ENCODE measurements at regions not wholly inside any gene's neighbourhood (a gene's known extent, or its start where the extent isn't known, plus 50 kb on each side); places are given as distances from the start of the nearest gene placed in this dataset.
A peak's percentile ranks its signal among the peaks of the same experiment; 100 is the strongest.

DNA sequence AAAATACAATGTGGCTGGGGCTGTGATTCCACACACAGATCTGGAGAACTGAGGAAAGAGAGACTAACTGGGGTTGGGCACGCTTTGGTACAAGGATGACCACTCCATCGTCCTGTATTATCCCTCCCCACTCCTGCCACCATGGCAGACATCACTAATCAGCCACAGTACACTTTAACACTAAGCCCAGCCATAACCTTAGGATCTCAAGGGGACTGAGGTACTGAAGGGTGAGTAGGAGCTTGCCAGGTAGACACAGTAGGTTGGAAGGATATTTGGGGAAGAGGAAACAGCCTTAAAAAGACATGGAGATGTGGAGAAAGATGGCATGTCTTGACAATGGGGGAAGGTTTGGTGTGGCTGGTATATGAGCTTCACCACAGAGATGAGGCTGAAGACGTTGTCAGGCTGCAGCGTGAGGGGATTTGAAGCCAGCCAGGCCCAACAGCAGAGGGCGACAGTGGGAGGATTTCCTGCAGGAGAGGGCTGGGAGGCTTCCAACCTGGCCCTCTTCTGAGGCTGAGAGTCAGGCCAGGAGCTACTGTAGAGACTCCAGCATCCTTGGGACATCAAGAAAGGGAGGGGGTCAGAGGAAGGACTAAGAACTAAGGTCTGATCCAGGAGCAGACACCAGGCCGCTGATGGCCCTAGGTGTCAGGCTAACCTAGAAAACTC lies 58.6 kb upstream of the COL13A1 start:
- Histone ChIP-seq H3K9me3 (ENCODE audit: insufficient read depth, low read depth, low read length) (no peaks in the 10 kb centered on the region), H3F3A (ENCODE audit: low read depth) (no peaks in the 10 kb centered on the region), H3K36me3 (ENCODE audit: insufficient read depth, low read length) (no peaks in the 10 kb centered on the region), H3K4me2 (ENCODE audit: low read depth, low read length, poor library complexity, severe bottlenecking) (no peak overlapping the region), H2AFZ (ENCODE audit: low read length) (no peak overlapping the region), H3K79me2 (ENCODE audit: insufficient read depth, low read length) (no peaks in the 10 kb centered on the region), H3K4me3 (ENCODE audit: low read length, poor library complexity, severe bottlenecking) (no peak overlapping the region), H3K9ac (ENCODE audit: low read depth, low read length, poor library complexity, severe bottlenecking) (no peak overlapping the region), H3K9me2 (replicated peaks; ENCODE audit: low read depth, low read length) (no peaks in the 10 kb centered on the region), H3K27me3 (ENCODE audit: insufficient read depth, low read length, poor library complexity, severe bottlenecking) (no peaks in the 10 kb centered on the region), H4K20me1 (ENCODE audit: insufficient read depth, low read length, poor library complexity, severe bottlenecking) (no peaks in the 10 kb centered on the region), H3K4me1 (ENCODE audit: insufficient read depth, low read length, poor library complexity, severe bottlenecking) (peaks cover 3% of the 10 kb centered on the region)
- TF ChIP-seq, protein P1, sequence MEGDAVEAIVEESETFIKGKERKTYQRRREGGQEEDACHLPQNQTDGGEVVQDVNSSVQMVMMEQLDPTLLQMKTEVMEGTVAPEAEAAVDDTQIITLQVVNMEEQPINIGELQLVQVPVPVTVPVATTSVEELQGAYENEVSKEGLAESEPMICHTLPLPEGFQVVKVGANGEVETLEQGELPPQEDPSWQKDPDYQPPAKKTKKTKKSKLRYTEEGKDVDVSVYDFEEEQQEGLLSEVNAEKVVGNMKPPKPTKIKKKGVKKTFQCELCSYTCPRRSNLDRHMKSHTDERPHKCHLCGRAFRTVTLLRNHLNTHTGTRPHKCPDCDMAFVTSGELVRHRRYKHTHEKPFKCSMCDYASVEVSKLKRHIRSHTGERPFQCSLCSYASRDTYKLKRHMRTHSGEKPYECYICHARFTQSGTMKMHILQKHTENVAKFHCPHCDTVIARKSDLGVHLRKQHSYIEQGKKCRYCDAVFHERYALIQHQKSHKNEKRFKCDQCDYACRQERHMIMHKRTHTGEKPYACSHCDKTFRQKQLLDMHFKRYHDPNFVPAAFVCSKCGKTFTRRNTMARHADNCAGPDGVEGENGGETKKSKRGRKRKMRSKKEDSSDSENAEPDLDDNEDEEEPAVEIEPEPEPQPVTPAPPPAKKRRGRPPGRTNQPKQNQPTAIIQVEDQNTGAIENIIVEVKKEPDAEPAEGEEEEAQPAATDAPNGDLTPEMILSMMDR (conservative IDR thresholded peaks at IDR 0.05; ENCODE audit: low read length): peak; percentile 77
- no peak for TF ChIP-seq EZH2phosphoT487 (IDR thresholded peaks at IDR 0.05; ENCODE audit: borderline replicate concordance)

DNA sequence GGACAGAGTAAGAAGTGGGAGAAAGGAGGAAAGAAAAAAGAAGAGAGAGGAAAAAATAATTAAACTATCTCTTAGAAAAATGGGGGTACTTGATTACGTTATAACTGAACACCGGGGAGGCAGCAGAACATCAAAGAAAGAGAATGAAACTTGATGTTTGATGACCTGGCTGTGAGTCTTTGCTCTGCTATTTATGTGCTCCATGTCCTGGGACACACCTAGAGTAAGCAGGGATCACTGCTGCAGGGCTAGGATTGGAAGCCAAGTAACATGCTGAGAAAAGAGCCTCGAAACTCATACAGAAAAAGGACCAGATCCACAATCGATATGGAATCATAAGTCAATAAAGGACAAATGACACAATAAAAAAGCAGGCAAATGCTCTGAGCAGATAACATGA lies 56.7 kb upstream of the COL13A1 start:
- H3K27me3 ChIP-seq (ENCODE audit: insufficient read depth, low read length, poor library complexity, severe bottlenecking): no peaks in the 10 kb centered on the region
- no peak overlapping the region for H3K9ac ChIP-seq (ENCODE audit: low read depth, low read length, poor library complexity, severe bottlenecking)
- no peaks in the 10 kb centered on the region for H3K9me2 ChIP-seq (replicated peaks; ENCODE audit: low read depth, low read length)
- H2AFZ ChIP-seq (ENCODE audit: low read length): no peak overlapping the region
- no peaks in the 10 kb centered on the region for H3K4me1 ChIP-seq (ENCODE audit: insufficient read depth, low read length, poor library complexity, severe bottlenecking)
- H3K9me3 ChIP-seq (ENCODE audit: insufficient read depth, low read depth, low read length): no peaks in the 10 kb centered on the region
- no peak overlapping the region for H3K4me2 ChIP-seq (ENCODE audit: low read depth, low read length, poor library complexity, severe bottlenecking)
- no peaks in the 10 kb centered on the region for H3F3A ChIP-seq (ENCODE audit: low read depth)
- H4K20me1 ChIP-seq (ENCODE audit: insufficient read depth, low read length, poor library complexity, severe bottlenecking): no peaks in the 10 kb centered on the region
- no peaks in the 10 kb centered on the region for H3K79me2 ChIP-seq (ENCODE audit: insufficient read depth, low read length)
- TF ChIP-seq EZH2phosphoT487 (IDR thresholded peaks at IDR 0.05; ENCODE audit: borderline replicate concordance): no peak
- TF ChIP-seq, protein P1 (conservative IDR thresholded peaks at IDR 0.05; ENCODE audit: low read length): no peak
- H3K4me3 ChIP-seq (ENCODE audit: low read length, poor library complexity, severe bottlenecking): no peak overlapping the region
- no peaks in the 10 kb centered on the region for H3K36me3 ChIP-seq (ENCODE audit: insufficient read depth, low read length)

DNA sequence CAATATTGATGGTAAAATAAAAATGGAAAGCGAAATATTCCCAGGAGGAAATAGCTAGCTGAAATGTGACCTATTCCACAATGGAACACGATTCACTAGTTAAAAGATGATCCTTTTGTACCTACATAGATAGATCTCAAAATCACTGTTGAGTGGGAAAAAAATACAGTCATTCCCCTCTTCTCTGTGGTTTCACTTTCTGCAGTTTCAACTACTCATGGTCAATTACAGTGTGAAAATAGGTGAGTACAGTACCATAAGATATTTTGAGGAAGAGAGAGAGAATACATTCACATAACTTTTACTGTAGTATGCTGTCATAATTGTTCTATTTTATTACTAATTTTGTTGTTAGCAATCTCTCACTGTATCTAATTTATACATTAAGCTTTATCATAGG lies 56.0 kb upstream of the COL13A1 start:
- peak overlapping the region; percentile 2 for H3K4me2 ChIP-seq (ENCODE audit: low read depth, low read length, poor library complexity, severe bottlenecking)
- no peaks in the 10 kb centered on the region for H3K27me3 ChIP-seq (ENCODE audit: insufficient read depth, low read length, poor library complexity, severe bottlenecking)
- no peak overlapping the region for H3K4me3 ChIP-seq (ENCODE audit: low read length, poor library complexity, severe bottlenecking)
- H2AFZ ChIP-seq (ENCODE audit: low read length): no peak overlapping the region
- no peak overlapping the region for H3K9ac ChIP-seq (ENCODE audit: low read depth, low read length, poor library complexity, severe bottlenecking)
- no peaks in the 10 kb centered on the region for H3K4me1 ChIP-seq (ENCODE audit: insufficient read depth, low read length, poor library complexity, severe bottlenecking)
- H3K36me3 ChIP-seq (ENCODE audit: insufficient read depth, low read length): no peaks in the 10 kb centered on the region
- TF ChIP-seq, protein P1 (conservative IDR thresholded peaks at IDR 0.05; ENCODE audit: low read length): no peak
- no peak for TF ChIP-seq EZH2phosphoT487 (IDR thresholded peaks at IDR 0.05; ENCODE audit: borderline replicate concordance)
- no peaks in the 10 kb centered on the region for H3F3A ChIP-seq (ENCODE audit: low read depth)
- H3K79me2 ChIP-seq (ENCODE audit: insufficient read depth, low read length): no peaks in the 10 kb centered on the region
- H3K9me2 ChIP-seq (replicated peaks; ENCODE audit: low read depth, low read length): no peaks in the 10 kb centered on the region
- no peaks in the 10 kb centered on the region for H3K9me3 ChIP-seq (ENCODE audit: insufficient read depth, low read depth, low read length)
- H4K20me1 ChIP-seq (ENCODE audit: insufficient read depth, low read length, poor library complexity, severe bottlenecking): no peaks in the 10 kb centered on the region
